Gastroesophageal sphincter (tissue), 4 donors: ENCODE measurements at regions not wholly inside any gene's neighbourhood (a gene's known extent, or its start where the extent isn't known, plus 50 kb on each side); places are given as distances from the start of the nearest gene placed in this dataset.

Experiments
- ATAC-seq: fragments of 150-250 bp; one replicate; pipeline ENCODE4 v1.9.1; 2016; ENCODE audit warnings: mild to moderate bottlenecking, moderate library complexity
- H3K27ac ChIP-seq, 4 donors: fragments of 200-600 bp; sonication (generic) in 3 of 4; 1 replicate in 3 of 4; 2 replicates in 1 of 4; pipeline ENCODE4 v1.5.1; 2016 to 2019
- H3K27me3 ChIP-seq: fragments of 200-600 bp; sonication (generic); one replicate; pipeline ENCODE4 v1.5.1; 2019
- H3K36me3 ChIP-seq, 2 donors: fragments of 200-600 bp; sonication (generic); one replicate each; pipeline ENCODE4 v1.5.1; 2019; ENCODE audit warnings: control low read depth in 1 of 2
- H3K4me1 ChIP-seq, 3 donors: fragments of 200-600 bp; sonication (generic); 1 replicate in 2 of 3; 2 replicates in 1 of 3; pipeline ENCODE4 v1.5.1; 2016 to 2019; ENCODE audit warnings: control low read depth in 2 of 3
- H3K4me3 ChIP-seq, 2 donors: fragments of 200-600 bp; sonication (generic); one replicate each; pipeline ENCODE4 v1.5.1; 2019; ENCODE audit warnings: mild to moderate bottlenecking in 1 of 2, moderate library complexity in 1 of 2
- H3K9me3 ChIP-seq, 3 donors: fragments of 200-600 bp; sonication (generic); one replicate each; pipeline ENCODE4 v1.5.1; 2017 to 2019; ENCODE audit warnings: control low read depth in 2 of 3
- EP300 ChIP-seq: sonication (generic); formaldehyde crosslinking; IDR thresholded peaks from one replicate; pipeline ENCODE4 v1.6.1; 2017; ENCODE audit warnings: antibody characterized with exemption, mild to moderate bottlenecking
- POLR2A ChIP-seq, 2 donors: fragments of 450-650 bp; IDR thresholded peaks; one replicate each; pipeline ENCODE4 v1.6.1; 2017; ENCODE audit warnings: antibody characterized with exemption in 2 of 2, mild to moderate bottlenecking in 2 of 2, moderate library complexity in 1 of 2
- POLR2AphosphoS5 ChIP-seq: sonication (generic); formaldehyde crosslinking; IDR thresholded peaks from one replicate; pipeline ENCODE4 v1.6.1; 2017; ENCODE audit warnings: antibody characterized with exemption
- WGBS, 2 donors: methylation state at CpG; one replicate each; pipeline ENCODE4 v1.1.5; 2018; ENCODE audit warnings: low coverage in 1 of 2; 5-methylcytosine and 5-hydroxymethylcytosine counted together
- TF ChIP-seq, protein P1 (sequence below), 4 experiments: fragments of 200-600 bp in 2 of 4; fragments of 450-650 bp in 2 of 4; sonication (generic) in 1 of 4; IDR thresholded peaks; one replicate each; pipeline ENCODE4 v1.5.1; 2017 to 2019; ENCODE audit warnings: antibody characterized with exemption in 4 of 4, mild to moderate bottlenecking in 2 of 4, moderate library complexity in 2 of 4

DNA sequence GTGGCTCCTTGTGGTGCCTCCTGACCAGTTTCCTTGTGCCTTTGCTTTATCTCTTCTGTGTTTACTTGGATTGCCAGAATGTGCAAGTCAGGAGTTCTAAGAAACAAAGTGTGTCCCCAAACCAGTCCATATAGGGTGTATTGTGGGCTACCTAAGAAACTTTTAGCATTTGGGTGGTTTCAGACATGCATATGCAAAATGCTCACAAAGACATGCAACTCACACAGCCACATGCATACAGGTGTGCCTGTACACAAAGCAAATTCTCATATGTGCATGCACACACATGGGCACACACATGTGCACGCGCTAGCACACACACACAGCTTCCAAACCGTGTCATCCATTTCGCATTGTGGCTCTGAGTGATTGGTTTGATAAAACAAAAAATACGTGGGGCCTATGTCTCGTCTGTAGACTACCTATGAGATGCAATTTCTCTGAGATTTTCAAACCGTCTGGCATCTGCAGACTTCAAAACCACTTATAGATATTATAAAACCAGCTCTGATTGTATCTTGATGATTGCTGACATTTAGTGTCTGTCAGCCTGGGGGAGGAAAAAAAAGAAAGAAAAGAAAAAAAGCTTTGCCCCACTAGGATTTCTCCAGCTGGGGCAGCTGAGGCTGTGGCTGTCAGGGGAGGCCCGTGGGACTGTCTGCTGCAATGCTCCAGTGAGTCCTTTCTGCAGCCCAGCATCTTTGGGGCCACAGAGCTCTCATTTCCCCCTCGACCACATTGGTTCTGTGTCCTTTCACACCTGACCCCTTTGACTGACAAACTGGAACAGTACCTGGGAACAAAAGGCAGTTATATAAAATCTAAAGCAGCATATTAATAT lies 556.1 kb downstream of the CMPK2 start:
- Histone ChIP-seq H3K27ac (no peak overlapping the region), H3K4me3 (no peak overlapping the region), H3K9me3 (no peaks in the 10 kb centered on the region), H3K27me3 (peaks cover 9% of the 10 kb centered on the region), H3K36me3 (no peaks in the 10 kb centered on the region), H3K4me1 (no peaks in the 10 kb centered on the region)
- 65 to 81% methylated on average over 8 to 9 of the region's 9 CpGs for WGBS, 2 donors
- no peak for ATAC-seq
- TF ChIP-seq EP300 = no peak
- TF ChIP-seq POLR2A (IDR thresholded peaks at IDR 0.05) = no peak
- no peak for TF ChIP-seq POLR2AphosphoS5
- TF ChIP-seq, protein P1, sequence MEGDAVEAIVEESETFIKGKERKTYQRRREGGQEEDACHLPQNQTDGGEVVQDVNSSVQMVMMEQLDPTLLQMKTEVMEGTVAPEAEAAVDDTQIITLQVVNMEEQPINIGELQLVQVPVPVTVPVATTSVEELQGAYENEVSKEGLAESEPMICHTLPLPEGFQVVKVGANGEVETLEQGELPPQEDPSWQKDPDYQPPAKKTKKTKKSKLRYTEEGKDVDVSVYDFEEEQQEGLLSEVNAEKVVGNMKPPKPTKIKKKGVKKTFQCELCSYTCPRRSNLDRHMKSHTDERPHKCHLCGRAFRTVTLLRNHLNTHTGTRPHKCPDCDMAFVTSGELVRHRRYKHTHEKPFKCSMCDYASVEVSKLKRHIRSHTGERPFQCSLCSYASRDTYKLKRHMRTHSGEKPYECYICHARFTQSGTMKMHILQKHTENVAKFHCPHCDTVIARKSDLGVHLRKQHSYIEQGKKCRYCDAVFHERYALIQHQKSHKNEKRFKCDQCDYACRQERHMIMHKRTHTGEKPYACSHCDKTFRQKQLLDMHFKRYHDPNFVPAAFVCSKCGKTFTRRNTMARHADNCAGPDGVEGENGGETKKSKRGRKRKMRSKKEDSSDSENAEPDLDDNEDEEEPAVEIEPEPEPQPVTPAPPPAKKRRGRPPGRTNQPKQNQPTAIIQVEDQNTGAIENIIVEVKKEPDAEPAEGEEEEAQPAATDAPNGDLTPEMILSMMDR (IDR thresholded peaks at IDR 0.05) = no peak

DNA sequence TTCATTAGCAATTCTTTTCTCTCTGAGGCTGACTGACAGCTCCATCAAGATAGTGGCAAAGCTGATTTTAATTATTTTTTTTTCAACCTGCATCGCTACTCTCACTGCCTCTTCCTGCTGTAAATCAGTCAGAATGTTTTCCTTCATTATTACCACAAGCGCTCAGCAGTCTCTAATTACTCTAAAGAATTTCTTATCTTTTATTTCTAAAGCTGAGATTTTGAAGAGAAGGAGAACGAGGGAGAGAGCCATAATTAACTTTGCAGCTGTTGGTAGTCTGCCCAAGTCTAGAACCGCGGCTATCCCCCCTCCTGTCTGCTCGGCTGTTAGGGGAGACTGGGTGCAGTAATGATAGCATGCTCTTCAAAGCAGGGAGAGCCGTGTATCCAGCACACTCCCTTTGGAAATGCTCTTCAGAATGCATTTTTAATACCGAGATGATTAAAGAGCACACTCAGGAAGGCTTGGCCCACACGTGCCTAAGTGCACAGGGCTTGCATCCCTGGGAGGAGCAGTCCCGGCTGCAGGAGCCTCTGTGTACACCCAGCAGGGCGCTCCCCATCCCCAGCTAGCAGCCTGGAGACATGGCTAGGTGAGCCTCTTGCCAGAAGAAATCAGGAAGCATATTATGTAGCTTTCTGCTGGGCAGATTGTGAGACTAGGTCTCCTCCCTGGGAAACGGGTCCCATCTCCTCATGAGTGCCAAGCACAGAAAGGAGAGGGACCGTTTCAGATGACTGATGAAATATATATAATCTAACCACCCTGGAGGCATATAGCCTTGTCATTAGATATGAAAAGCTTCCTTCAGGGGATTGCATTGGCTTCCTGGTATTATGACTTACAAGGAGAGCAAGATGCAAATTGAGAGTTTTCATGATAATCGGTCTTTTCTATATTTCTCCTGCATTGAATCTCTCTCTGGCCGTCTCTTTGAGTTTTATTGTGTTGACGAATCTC lies 555.2 kb downstream of the CMPK2 start:
- Histone ChIP-seq H3K4me1 (no peaks in the 10 kb centered on the region), H3K36me3 (no peaks in the 10 kb centered on the region), H3K27me3 (peaks cover 12% of the 10 kb centered on the region), H3K9me3 (no peaks in the 10 kb centered on the region), H3K4me3 (no peak overlapping the region), H3K27ac (no peak overlapping the region)
- WGBS, 2 donors = 38 to 41% methylated on average over 9 to 10 of the region's 16 CpGs
- no peak for TF ChIP-seq POLR2AphosphoS5
- TF ChIP-seq, protein P1 (IDR thresholded peaks at IDR 0.05) = no peak
- TF ChIP-seq POLR2A (IDR thresholded peaks at IDR 0.05) = no peak
- TF ChIP-seq EP300 = no peak
- ATAC-seq = no peak

DNA sequence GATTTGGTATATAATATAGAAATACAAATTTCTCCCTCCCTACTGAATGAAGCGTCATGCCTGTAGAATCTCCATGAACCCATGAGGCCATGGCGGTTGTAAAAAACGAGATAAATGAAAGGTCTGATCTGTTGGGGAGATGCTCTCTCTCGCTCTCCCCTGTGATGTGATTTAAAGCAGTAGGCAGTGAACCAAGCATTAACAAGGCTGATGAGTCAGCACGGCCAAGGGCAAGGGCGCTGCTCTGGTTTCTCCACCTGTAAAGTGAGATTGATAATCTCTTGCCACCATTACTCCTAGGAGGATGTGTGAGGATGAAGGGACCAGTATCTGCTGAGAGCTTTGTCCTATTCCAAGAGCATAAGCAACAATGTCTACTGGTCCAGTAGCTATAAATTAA lies 553.3 kb downstream of the CMPK2 start:
- Histone ChIP-seq H3K27ac (no peak overlapping the region), H3K36me3 (no peaks in the 10 kb centered on the region), H3K27me3 (peaks cover 12% of the 10 kb centered on the region), H3K9me3 (no peaks in the 10 kb centered on the region), H3K4me1 (no peaks in the 10 kb centered on the region), H3K4me3 (no peak overlapping the region)
- no peak for ATAC-seq
- 90 to 91% methylated on average over 4 to 5 of the region's 6 CpGs for WGBS, 2 donors
- TF ChIP-seq POLR2A (IDR thresholded peaks at IDR 0.05) (no peak), POLR2AphosphoS5 (no peak), EP300 (no peak)
- TF ChIP-seq, protein P1 (IDR thresholded peaks at IDR 0.05) = no peak

DNA sequence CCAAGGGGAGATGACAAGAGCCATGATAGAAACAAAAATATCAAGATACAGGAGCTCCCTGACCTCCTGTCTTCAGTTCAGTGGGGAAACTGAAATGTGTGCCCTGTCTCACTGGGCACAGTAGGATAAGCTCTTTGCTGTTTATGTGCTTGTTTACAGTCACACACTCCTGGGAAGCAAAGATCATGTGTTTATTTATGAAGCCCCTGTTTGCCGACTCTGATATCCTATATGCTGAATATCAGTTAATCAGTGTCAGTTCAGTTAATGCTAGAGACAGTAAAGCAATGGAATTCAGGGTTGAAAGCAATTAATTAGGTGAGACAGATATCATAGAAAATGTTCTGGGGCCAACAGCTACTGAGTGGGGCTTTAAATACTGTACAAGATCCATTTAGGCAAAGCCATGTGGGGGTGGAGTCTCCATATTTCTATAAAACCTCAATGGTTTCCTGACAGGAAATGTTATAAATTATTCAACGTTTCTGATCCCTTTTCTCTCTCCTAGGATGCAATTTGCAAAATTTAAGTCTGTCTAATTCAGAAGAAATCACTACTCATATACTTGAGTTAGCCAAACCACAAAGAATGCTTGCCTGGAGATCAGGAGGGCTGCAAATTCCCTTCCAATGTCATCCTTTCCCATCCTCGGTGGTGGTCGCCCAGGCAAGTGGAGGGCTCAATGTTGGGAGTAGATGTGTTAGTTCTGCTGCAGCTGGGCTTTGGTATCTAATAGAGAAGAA lies 551.3 kb downstream of the CMPK2 start:
- Histone ChIP-seq H3K36me3 (no peaks in the 10 kb centered on the region), H3K4me1 (no peaks in the 10 kb centered on the region), H3K27me3 (peaks cover 6% of the 10 kb centered on the region), H3K9me3 (no peaks in the 10 kb centered on the region), H3K27ac (no peak overlapping the region), H3K4me3 (no peak overlapping the region)
- TF ChIP-seq, protein P1 (IDR thresholded peaks at IDR 0.05) = no peak
- TF ChIP-seq POLR2A (IDR thresholded peaks at IDR 0.05) (no peak), POLR2AphosphoS5 (no peak), EP300 (no peak)
- 41 to 47% methylated on average over 2 to 4 of the region's 4 CpGs for WGBS, 2 donors
- ATAC-seq = no peak
